ENCODE measurements at regions not wholly inside any gene's neighbourhood (a gene's known extent, or its start where the extent isn't known, plus 50 kb on each side); places are given as distances from the start of the nearest gene placed in this dataset.

GRCh38 chr13:91127995-91128394, 219.5 kb upstream of the MIR17HG start:
- H3K27ac ChIP-seq (ENCODE audit: low read depth in 1 of 2, low read length in 2 of 2) = no peak overlapping the region
- no peak for DNase-seq (ENCODE audit: low spot score)
- H3K4me3 ChIP-seq (ENCODE audit: low read depth in 1 of 3, low read length in 3 of 3) = no peak overlapping the region
- TF ChIP-seq HNF4A (conservative IDR thresholded peaks at IDR 0.05) (no peak), RXRA (IDR thresholded peaks at IDR 0.05) (no peak), ATF3 (IDR thresholded peaks at IDR 0.05) (no peak), JUND (IDR thresholded peaks at IDR 0.05) (no peak), MAX (IDR thresholded peaks at IDR 0.05) (no peak), FOXA1 (IDR thresholded peaks at IDR 0.05) (no peak), SP1 (IDR thresholded peaks at IDR 0.05) (no peak), CTCF (IDR thresholded peaks at IDR 0.05; ENCODE audit: low read depth, low read length, missing input control) (no peak), NR2F2 (IDR thresholded peaks at IDR 0.05) (no peak), GABPA (IDR thresholded peaks at IDR 0.05 in 1 of 2, conservative IDR thresholded peaks at IDR 0.05 in 1 of 2) (no peak), FOXA2 (IDR thresholded peaks at IDR 0.05) (no peak), REST (IDR thresholded peaks at IDR 0.05) (no peak), EGR1 (IDR thresholded peaks at IDR 0.05; ENCODE audit: low read depth in 2 of 2) (no peak)
- H3K27me3 ChIP-seq (ENCODE audit: control insufficient read depth in 4 of 4, insufficient read depth in 4 of 4, low read length in 3 of 4) = peaks cover 0 to 3% (median 0%) of the 10 kb centered on the region in 4 donors
- no peaks in the 10 kb centered on the region for H3K4me1 ChIP-seq (ENCODE audit: control insufficient read depth in 4 of 4, insufficient read depth in 4 of 4, low read length in 3 of 4)
- no peaks in the 10 kb centered on the region for H3K9me3 ChIP-seq (ENCODE audit: control insufficient read depth in 4 of 4, low read length in 3 of 4)
- no peaks in the 10 kb centered on the region for H3K36me3 ChIP-seq (ENCODE audit: control insufficient read depth in 4 of 4, insufficient read depth in 3 of 4, low read depth in 1 of 4, low read length in 3 of 4)
- H3K9ac ChIP-seq (ENCODE audit: low read depth in 1 of 2, low read length in 2 of 2) = no peak overlapping the region
- WGBS = 83% methylated on average over 1 of the region's 1 CpG

- Histone ChIP-seq H3K4me3 (ENCODE audit: low read depth in 1 of 3, low read length in 3 of 3) (no peak overlapping the region), H3K27ac (ENCODE audit: low read depth in 1 of 2, low read length in 2 of 2) (no peak overlapping the region), H3K9ac (ENCODE audit: low read depth in 1 of 2, low read length in 2 of 2) (no peak overlapping the region), H3K27me3 (ENCODE audit: control insufficient read depth in 4 of 4, insufficient read depth in 4 of 4, low read length in 3 of 4) (no peaks in the 10 kb centered on the region), H3K36me3 (ENCODE audit: control insufficient read depth in 4 of 4, insufficient read depth in 3 of 4, low read depth in 1 of 4, low read length in 3 of 4) (no peaks in the 10 kb centered on the region), H3K4me1 (ENCODE audit: control insufficient read depth in 4 of 4, insufficient read depth in 4 of 4, low read length in 3 of 4) (no peaks in the 10 kb centered on the region), H3K9me3 (ENCODE audit: control insufficient read depth in 4 of 4, low read length in 3 of 4) (no peaks in the 10 kb centered on the region)
- 89% methylated on average over 4 of the region's 4 CpGs for WGBS
- no peak for DNase-seq (ENCODE audit: low spot score)
- TF ChIP-seq TAF1 (conservative IDR thresholded peaks at IDR 0.05) = no peak
These were observed 215.1 kb upstream of the MIR17HG start for GRCh38 chr13:91132381-91132780.

GRCh38 chr13:91132786-91133185, 214.7 kb upstream of the MIR17HG start:
- Histone ChIP-seq H3K4me3 (ENCODE audit: low read depth in 1 of 3, low read length in 3 of 3) (no peak overlapping the region), H3K9me3 (ENCODE audit: control insufficient read depth in 4 of 4, low read length in 3 of 4) (no peaks in the 10 kb centered on the region), H3K4me1 (ENCODE audit: control insufficient read depth in 4 of 4, insufficient read depth in 4 of 4, low read length in 3 of 4) (no peaks in the 10 kb centered on the region), H3K27me3 (ENCODE audit: control insufficient read depth in 4 of 4, insufficient read depth in 4 of 4, low read length in 3 of 4) (no peaks in the 10 kb centered on the region), H3K9ac (ENCODE audit: low read depth in 1 of 2, low read length in 2 of 2) (no peak overlapping the region), H3K27ac (ENCODE audit: low read depth in 1 of 2, low read length in 2 of 2) (no peak overlapping the region), H3K36me3 (ENCODE audit: control insufficient read depth in 4 of 4, insufficient read depth in 3 of 4, low read depth in 1 of 4, low read length in 3 of 4) (no peaks in the 10 kb centered on the region)
- 62% methylated on average over 7 of the region's 7 CpGs for WGBS
- DNase-seq (ENCODE audit: low spot score) = no peak
- TF ChIP-seq REST (IDR thresholded peaks at IDR 0.05) = no peak
- TF ChIP-seq RAD21 (IDR thresholded peaks at IDR 0.05) = no peak

Measured in liver (tissue), 8 donors.